A549 (cell line): ENCODE measurements at regions not wholly inside any gene's neighbourhood (a gene's known extent, or its start where the extent isn't known, plus 50 kb on each side); places are given as distances from the start of the nearest gene placed in this dataset.

Experiments used
- CTCF ChIP-seq: fragments of >200 bp; sonication (Bioruptor Twin); formaldehyde crosslinking; IDR thresholded peaks from 3 replicates; pipeline ENCODE4 v1.5.1; 2016
- EHMT2 ChIP-seq: fragments of 200-600 bp; sonication (generic); IDR thresholded peaks from 2 replicates; pipeline ENCODE4 v1.6.1; 2016; ENCODE audit warnings: antibody characterized with exemption, low read depth, mild to moderate bottlenecking, moderate library complexity
- EP300 ChIP-seq, 2 experiments: fragments of >200 bp; sonication (Bioruptor Twin); formaldehyde crosslinking; IDR thresholded peaks; 2 replicates in 1 of 2; 3 replicates in 1 of 2; pipeline ENCODE4 v1.6.1; 2016 to 2017
- MAX ChIP-seq: IDR thresholded peaks from 2 replicates; pipeline ENCODE4 v1.6.1; 2012
- POLR2A ChIP-seq: IDR thresholded peaks from 2 replicates; pipeline ENCODE4 v1.6.1; 2012; ENCODE audit warnings: mild to moderate bottlenecking, low read length

GRCh38 chr11:112368381-112368780 is 107.7 kb upstream of the PLET1 start:
- no peak for TF ChIP-seq CTCF
- TF ChIP-seq POLR2A = no peak
- TF ChIP-seq EP300 (IDR thresholded peaks at IDR 0.05) = no peak
- no peak for TF ChIP-seq EHMT2
- TF ChIP-seq MAX = no peak
